ENCODE measurements at regions not wholly inside any gene's neighbourhood (a gene's known extent, or its start where the extent isn't known, plus 50 kb on each side); places are given as distances from the start of the nearest gene placed in this dataset.

GRCh38 chr2:43003702-43004101 is 211.3 kb upstream of the HAAO start:
- ChIA-PET POLR2A (no interaction called here), CTCF (no interaction called here), RAD21 (ENCODE audit: unreplicated experiment) (no interaction called here), SMC1A (ENCODE audit: uncharacterized antibody, unreplicated experiment) (interaction anchor here (0.7 to 1.5 kb wide), 3 partner anchors 29 to 56 kb away, joined by 3 read pairs; no protein-coding TSS in a partner anchor)
- in situ Hi-C loops (cut with MboI): no loop called here
- FAIRE-seq (no peak), ATAC-seq (no peak), DNase-seq (ENCODE audit: low read depth, low spot score) (no peak)
- Histone ChIP-seq H3K27me3 (replicated peaks in 1 of 2; ENCODE audit: control insufficient read depth in 2 of 2, insufficient read depth in 2 of 2, low read length in 1 of 2) (no peaks in the 10 kb centered on the region), H3K9ac (ENCODE audit: control insufficient read depth, insufficient read depth, low read length) (no peak overlapping the region), H4K20me1 (ENCODE audit: control insufficient read depth, insufficient read depth) (no peaks in the 10 kb centered on the region), H2AFZ (ENCODE audit: control insufficient read depth, low read depth, low read length) (no peak overlapping the region), H3K79me2 (ENCODE audit: control insufficient read depth, insufficient read depth, low read length) (no peaks in the 10 kb centered on the region), H3K4me3 (no peak overlapping the region), H3K36me3 (ENCODE audit: control insufficient read depth in 2 of 2, insufficient read depth in 2 of 2, low read length in 1 of 2) (no peaks in the 10 kb centered on the region), H3K9me3 (replicated peaks; ENCODE audit: control insufficient read depth, insufficient read depth, low read length) (no peaks in the 10 kb centered on the region; the same call in 2 of the 3 replicates), H3K4me2 (ENCODE audit: control insufficient read depth, insufficient read depth) (no peak overlapping the region), H3K4me1 (ENCODE audit: control insufficient read depth, insufficient read depth, low read length) (peaks cover 10% of the 10 kb centered on the region), H3K27ac (ENCODE audit: control insufficient read depth, insufficient read depth) (no peak overlapping the region)
- intact Hi-C loops (cut with micrococcal nuclease; ENCODE audit: unreplicated experiment): no loop called here
- TF ChIP-seq RFX5 (IDR thresholded peaks at IDR 0.05; ENCODE audit: low read depth, low read length) (no peak), ELK1 (IDR thresholded peaks at IDR 0.05; ENCODE audit: low read depth, low read length) (no peak), ZBTB33 (IDR thresholded peaks at IDR 0.05) (no peak), FOXM1 (IDR thresholded peaks at IDR 0.05; ENCODE audit: low read depth, low read length) (no peak), RELB (IDR thresholded peaks at IDR 0.05; ENCODE audit: low read depth) (no peak), HDGF (IDR thresholded peaks at IDR 0.05) (no peak), USF1 (IDR thresholded peaks at IDR 0.05; ENCODE audit: borderline replicate concordance, extremely low read length, insufficient read depth, low read depth, low read length) (no peak), SIN3A (IDR thresholded peaks at IDR 0.05; ENCODE audit: low read depth, low read length) (no peak), PAX8 (IDR thresholded peaks at IDR 0.05) (no peak), IRF4 (IDR thresholded peaks at IDR 0.05; ENCODE audit: low read depth, low read length) (no peak), MAX (IDR thresholded peaks at IDR 0.05; ENCODE audit: low read depth, low read length) (no peak), STAT1 (conservative IDR thresholded peaks at IDR 0.05) (no peak), ATF3 (IDR thresholded peaks at IDR 0.05; ENCODE audit: borderline replicate concordance, extremely low read depth, low read depth, low read length) (no peak), PAX5 (IDR thresholded peaks at IDR 0.05; ENCODE audit: borderline replicate concordance, low read depth, low read length) (no peak), ESRRA (IDR thresholded peaks at IDR 0.05; ENCODE audit: low read length) (no peak)
- no TSS peak for BruUV-seq (replicated peaks)
- WGBS (ENCODE audit: insufficient coverage, insufficient replicate concordance, low lambda C conversion rate, missing lambda C conversion rate): 4% methylated on average over 2 of the region's 2 CpGs
